ENCODE measurements at regions not wholly inside any gene's neighbourhood (a gene's known extent, or its start where the extent isn't known, plus 50 kb on each side); places are given as distances from the start of the nearest gene placed in this dataset.

GRCh38 chr7:131745390-131746248 lies 189.2 kb upstream of the PODXL start (continued):
- TF ChIP-seq, protein P1, sequence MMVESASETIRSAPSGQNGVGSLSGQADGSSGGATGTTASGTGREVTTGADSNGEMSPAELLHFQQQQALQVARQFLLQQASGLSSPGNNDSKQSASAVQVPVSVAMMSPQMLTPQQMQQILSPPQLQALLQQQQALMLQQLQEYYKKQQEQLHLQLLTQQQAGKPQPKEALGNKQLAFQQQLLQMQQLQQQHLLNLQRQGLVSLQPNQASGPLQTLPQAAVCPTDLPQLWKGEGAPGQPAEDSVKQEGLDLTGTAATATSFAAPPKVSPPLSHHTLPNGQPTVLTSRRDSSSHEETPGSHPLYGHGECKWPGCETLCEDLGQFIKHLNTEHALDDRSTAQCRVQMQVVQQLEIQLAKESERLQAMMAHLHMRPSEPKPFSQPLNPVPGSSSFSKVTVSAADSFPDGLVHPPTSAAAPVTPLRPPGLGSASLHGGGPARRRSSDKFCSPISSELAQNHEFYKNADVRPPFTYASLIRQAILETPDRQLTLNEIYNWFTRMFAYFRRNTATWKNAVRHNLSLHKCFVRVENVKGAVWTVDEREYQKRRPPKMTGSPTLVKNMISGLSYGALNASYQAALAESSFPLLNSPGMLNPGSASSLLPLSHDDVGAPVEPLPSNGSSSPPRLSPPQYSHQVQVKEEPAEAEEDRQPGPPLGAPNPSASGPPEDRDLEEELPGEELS (CRISPR knock-in tag; IDR thresholded peaks at IDR 0.05) = peak; percentile 86
- TF ChIP-seq ETV6 (CRISPR knock-in tag; IDR thresholded peaks at IDR 0.05) = peak; percentile 58; the same call in 1 of the 2 replicates
- TF ChIP-seq PRRX2 (CRISPR knock-in tag; IDR thresholded peaks at IDR 0.05) = no peak
- no peak for TF ChIP-seq ZNF219 (CRISPR knock-in tag; IDR thresholded peaks at IDR 0.05; ENCODE audit: borderline replicate concordance)
- no peak for TF ChIP-seq FOXJ3 (CRISPR knock-in tag; IDR thresholded peaks at IDR 0.05; ENCODE audit: borderline replicate concordance)
- TF ChIP-seq KAT7 (CRISPR knock-in tag; IDR thresholded peaks at IDR 0.05; ENCODE audit: borderline replicate concordance) = no peak
- peak; percentile 65; the same call in 1 of the 2 replicates for TF ChIP-seq FOXK1 (CRISPR knock-in tag; IDR thresholded peaks at IDR 0.05)
- TF ChIP-seq, protein P2, sequence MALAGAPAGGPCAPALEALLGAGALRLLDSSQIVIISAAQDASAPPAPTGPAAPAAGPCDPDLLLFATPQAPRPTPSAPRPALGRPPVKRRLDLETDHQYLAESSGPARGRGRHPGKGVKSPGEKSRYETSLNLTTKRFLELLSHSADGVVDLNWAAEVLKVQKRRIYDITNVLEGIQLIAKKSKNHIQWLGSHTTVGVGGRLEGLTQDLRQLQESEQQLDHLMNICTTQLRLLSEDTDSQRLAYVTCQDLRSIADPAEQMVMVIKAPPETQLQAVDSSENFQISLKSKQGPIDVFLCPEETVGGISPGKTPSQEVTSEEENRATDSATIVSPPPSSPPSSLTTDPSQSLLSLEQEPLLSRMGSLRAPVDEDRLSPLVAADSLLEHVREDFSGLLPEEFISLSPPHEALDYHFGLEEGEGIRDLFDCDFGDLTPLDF (CRISPR knock-in tag; IDR thresholded peaks at IDR 0.05) = no peak
- TF ChIP-seq, protein P3, sequence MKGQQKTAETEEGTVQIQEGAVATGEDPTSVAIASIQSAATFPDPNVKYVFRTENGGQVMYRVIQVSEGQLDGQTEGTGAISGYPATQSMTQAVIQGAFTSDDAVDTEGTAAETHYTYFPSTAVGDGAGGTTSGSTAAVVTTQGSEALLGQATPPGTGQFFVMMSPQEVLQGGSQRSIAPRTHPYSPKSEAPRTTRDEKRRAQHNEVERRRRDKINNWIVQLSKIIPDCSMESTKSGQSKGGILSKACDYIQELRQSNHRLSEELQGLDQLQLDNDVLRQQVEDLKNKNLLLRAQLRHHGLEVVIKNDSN (CRISPR knock-in tag; IDR thresholded peaks at IDR 0.05) = 0 out of 2 replicates have a peak, but pooled peaks have one; percentile 34
- TF ChIP-seq, protein P4, sequence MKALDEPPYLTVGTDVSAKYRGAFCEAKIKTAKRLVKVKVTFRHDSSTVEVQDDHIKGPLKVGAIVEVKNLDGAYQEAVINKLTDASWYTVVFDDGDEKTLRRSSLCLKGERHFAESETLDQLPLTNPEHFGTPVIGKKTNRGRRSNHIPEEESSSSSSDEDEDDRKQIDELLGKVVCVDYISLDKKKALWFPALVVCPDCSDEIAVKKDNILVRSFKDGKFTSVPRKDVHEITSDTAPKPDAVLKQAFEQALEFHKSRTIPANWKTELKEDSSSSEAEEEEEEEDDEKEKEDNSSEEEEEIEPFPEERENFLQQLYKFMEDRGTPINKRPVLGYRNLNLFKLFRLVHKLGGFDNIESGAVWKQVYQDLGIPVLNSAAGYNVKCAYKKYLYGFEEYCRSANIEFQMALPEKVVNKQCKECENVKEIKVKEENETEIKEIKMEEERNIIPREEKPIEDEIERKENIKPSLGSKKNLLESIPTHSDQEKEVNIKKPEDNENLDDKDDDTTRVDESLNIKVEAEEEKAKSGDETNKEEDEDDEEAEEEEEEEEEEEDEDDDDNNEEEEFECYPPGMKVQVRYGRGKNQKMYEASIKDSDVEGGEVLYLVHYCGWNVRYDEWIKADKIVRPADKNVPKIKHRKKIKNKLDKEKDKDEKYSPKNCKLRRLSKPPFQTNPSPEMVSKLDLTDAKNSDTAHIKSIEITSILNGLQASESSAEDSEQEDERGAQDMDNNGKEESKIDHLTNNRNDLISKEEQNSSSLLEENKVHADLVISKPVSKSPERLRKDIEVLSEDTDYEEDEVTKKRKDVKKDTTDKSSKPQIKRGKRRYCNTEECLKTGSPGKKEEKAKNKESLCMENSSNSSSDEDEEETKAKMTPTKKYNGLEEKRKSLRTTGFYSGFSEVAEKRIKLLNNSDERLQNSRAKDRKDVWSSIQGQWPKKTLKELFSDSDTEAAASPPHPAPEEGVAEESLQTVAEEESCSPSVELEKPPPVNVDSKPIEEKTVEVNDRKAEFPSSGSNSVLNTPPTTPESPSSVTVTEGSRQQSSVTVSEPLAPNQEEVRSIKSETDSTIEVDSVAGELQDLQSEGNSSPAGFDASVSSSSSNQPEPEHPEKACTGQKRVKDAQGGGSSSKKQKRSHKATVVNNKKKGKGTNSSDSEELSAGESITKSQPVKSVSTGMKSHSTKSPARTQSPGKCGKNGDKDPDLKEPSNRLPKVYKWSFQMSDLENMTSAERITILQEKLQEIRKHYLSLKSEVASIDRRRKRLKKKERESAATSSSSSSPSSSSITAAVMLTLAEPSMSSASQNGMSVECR (CRISPR knock-in tag; IDR thresholded peaks at IDR 0.05; ENCODE audit: borderline replicate concordance) = peak; percentile 55; the same call in 1 of the 2 replicates
- TF ChIP-seq FOXP1 (CRISPR knock-in tag; IDR thresholded peaks at IDR 0.05; ENCODE audit: borderline replicate concordance) = peak; percentile 80
- no peak for TF ChIP-seq RORB (CRISPR knock-in tag; IDR thresholded peaks at IDR 0.05)
- TF ChIP-seq MXD4 (CRISPR knock-in tag; IDR thresholded peaks at IDR 0.05; ENCODE audit: borderline replicate concordance) = no peak
- TF ChIP-seq ZBTB43 (CRISPR knock-in tag; IDR thresholded peaks at IDR 0.05) = 0 out of 2 replicates have a peak, but pooled peaks have one; percentile 33

DNA sequence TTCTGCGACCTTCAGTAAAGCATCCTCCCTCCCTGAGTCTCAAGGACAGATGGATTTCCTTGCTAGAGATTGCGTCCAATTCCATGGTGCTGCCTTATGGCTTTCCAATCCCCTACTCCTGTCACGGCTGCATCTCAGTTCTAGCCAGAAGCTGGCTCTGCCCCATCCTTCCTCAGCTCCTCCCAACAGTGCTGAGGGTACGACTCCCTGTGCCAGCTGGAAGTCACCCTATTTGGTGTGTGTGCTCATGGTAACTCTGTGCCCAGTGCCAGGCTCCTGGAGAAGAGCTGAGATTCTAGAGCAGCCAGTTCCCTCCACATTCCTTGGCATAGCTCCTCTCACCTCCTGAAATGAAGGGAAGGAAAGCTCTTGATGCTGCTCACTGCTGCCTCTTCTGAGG lies 185.0 kb upstream of the PODXL start:
- ChIA-PET CTCF (interaction anchor here (0.6 to 2.9 kb wide), 8 partner anchors 11 to 836 kb away, joined by 3 to 18 read pairs (median 4); no protein-coding TSS in a partner anchor), POLR2A (interaction anchor here (0.6 kb wide), 1 partner anchor 9 kb away, joined by 3 read pairs; no protein-coding TSS in a partner anchor)
- Mint-ChIP-seq H3K27me3 (ENCODE audit: low read depth) (no peaks in the 10 kb centered on the region), H3K9me3 (no peaks in the 10 kb centered on the region; the same call in 1 of the 2 replicates), H3K4me1 (peaks cover 26% of the 10 kb centered on the region), H3K27ac (no peak overlapping the region), H3K4me3 (no peak overlapping the region), H3K36me3 (no peaks in the 10 kb centered on the region)
- DNase-seq (ENCODE audit: low spot score) (no peak), ATAC-seq (no peak)
- TF ChIP-seq SMAD3 (CRISPR knock-in tag; IDR thresholded peaks at IDR 0.05; ENCODE audit: borderline replicate concordance) (no peak), ZNF219 (CRISPR knock-in tag; IDR thresholded peaks at IDR 0.05; ENCODE audit: borderline replicate concordance) (no peak), GRHL2 (CRISPR knock-in tag; IDR thresholded peaks at IDR 0.05; ENCODE audit: insufficient replicate concordance, severe bottlenecking) (no peak), HMGXB4 (CRISPR knock-in tag; IDR thresholded peaks at IDR 0.05) (no peak), JAZF1 (CRISPR knock-in tag; IDR thresholded peaks at IDR 0.05) (no peak), ZBTB21 (CRISPR knock-in tag; IDR thresholded peaks at IDR 0.05; ENCODE audit: borderline replicate concordance) (no peak), HMGA2 (CRISPR knock-in tag; IDR thresholded peaks at IDR 0.05) (no peak)
- TF ChIP-seq, protein P5, sequence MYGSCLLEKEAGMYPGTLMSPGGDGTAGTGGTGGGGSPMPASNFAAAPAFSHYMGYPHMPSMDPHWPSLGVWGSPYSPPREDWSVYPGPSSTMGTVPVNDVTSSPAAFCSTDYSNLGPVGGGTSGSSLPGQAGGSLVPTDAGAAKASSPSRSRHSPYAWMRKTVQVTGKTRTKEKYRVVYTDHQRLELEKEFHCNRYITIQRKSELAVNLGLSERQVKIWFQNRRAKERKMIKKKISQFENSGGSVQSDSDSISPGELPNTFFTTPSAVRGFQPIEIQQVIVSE (CRISPR knock-in tag; IDR thresholded peaks at IDR 0.05; ENCODE audit: borderline replicate concordance) = no peak
